NT2/D1 (cell line): ENCODE measurements at regions not wholly inside any gene's neighbourhood (a gene's known extent, or its start where the extent isn't known, plus 50 kb on each side); places are given as distances from the start of the nearest gene placed in this dataset.

Source experiments
- DNase-seq: peaks from one replicate; pipeline ENCODE4 v3.0.0-alpha.2; 2011; ENCODE audit warnings: low read depth, low spot score
- H3K27me3 ChIP-seq: 2 replicates; pipeline ENCODE4 v1.6.0; 2011; ENCODE audit warnings: mild to moderate bottlenecking; ENCODE audit not compliant: insufficient read length, insufficient read depth
- H3K36me3 ChIP-seq: 2 replicates; pipeline ENCODE4 v1.6.1; 2011; ENCODE audit warnings: mild to moderate bottlenecking, low read length, mixed read lengths; ENCODE audit not compliant: insufficient read depth, insufficient read length
- H3K4me1 ChIP-seq: 2 replicates; pipeline ENCODE4 v1.5.1; 2011; ENCODE audit not compliant: insufficient read depth, insufficient read length
- H3K4me3 ChIP-seq: 2 replicates; pipeline ENCODE4 v1.5.1; 2011; ENCODE audit warnings: low read depth; ENCODE audit not compliant: insufficient read length
- H3K9ac ChIP-seq: 2 replicates; pipeline ENCODE4 v1.6.0; 2011; ENCODE audit warnings: low read depth; ENCODE audit not compliant: insufficient read length
- H3K9me3 ChIP-seq: 2 replicates; pipeline ENCODE4 v1.5.1; 2011; ENCODE audit warnings: mild to moderate bottlenecking, low read length; ENCODE audit not compliant: insufficient read depth
- SUZ12 ChIP-seq: IDR thresholded peaks from 2 replicates; pipeline ENCODE4 v1.6.1; 2011; ENCODE audit not compliant: insufficient read length, insufficient read depth; ENCODE audit errors: extremely low read depth
- YY1 ChIP-seq: IDR thresholded peaks from 2 replicates; pipeline ENCODE4 v1.6.1; 2011; ENCODE audit not compliant: insufficient read length, insufficient read depth
- ZNF274 ChIP-seq: IDR thresholded peaks from 2 replicates; pipeline ENCODE4 v1.6.1; 2011; ENCODE audit warnings: mild to moderate bottlenecking, low read depth, low read length

DNA sequence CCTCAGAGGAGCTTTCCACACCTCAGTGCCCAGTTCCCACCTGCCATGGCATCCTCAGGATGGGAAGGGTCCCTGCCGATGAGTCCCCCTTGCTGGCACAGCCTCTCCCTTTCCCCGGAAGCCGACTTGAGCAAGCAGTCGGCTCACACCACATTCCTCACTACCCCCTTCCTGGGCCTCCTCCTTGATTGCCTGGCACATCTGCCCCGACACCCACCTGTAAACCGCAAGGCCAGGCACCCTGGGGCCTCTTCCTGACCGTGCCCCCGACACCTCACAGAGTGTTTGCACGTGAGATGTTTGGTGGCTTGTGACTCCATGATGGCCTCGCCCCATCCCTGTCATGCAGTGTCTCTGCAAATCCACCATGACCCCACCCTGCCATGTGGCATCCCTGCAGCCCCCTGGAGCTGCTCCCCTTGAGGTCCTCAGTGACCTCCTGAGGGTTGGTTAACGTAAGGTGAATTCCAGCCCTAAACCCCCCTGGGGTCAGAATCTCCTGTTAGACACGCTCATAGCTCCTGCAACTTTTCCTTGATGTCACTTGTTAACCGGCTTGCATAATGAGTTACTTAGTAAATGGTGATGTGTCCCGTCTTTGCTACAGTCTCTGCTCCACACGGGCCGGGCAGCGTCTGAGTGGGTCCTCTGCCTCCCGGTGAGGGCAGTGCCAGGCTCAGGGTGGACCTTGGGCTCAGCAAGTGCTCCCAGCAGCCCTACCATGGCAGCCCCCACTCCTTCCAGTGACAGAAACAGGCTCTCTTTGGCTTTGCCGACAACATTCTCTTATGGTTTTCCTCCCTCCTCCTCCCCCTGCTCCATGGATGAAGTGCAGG, 115.9 kb upstream of the FRMD1 start:
- no peaks in the 10 kb centered on the region for H3K36me3 ChIP-seq
- no peak overlapping the region for H3K4me3 ChIP-seq
- no peak for DNase-seq
- no peak for TF ChIP-seq YY1
- TF ChIP-seq ZNF274, result no peak
- no peak for TF ChIP-seq SUZ12
- no peaks in the 10 kb centered on the region for H3K9me3 ChIP-seq
- H3K9ac ChIP-seq, result no peak overlapping the region
- no peaks in the 10 kb centered on the region for H3K4me1 ChIP-seq
- H3K27me3 ChIP-seq, result no peaks in the 10 kb centered on the region

DNA sequence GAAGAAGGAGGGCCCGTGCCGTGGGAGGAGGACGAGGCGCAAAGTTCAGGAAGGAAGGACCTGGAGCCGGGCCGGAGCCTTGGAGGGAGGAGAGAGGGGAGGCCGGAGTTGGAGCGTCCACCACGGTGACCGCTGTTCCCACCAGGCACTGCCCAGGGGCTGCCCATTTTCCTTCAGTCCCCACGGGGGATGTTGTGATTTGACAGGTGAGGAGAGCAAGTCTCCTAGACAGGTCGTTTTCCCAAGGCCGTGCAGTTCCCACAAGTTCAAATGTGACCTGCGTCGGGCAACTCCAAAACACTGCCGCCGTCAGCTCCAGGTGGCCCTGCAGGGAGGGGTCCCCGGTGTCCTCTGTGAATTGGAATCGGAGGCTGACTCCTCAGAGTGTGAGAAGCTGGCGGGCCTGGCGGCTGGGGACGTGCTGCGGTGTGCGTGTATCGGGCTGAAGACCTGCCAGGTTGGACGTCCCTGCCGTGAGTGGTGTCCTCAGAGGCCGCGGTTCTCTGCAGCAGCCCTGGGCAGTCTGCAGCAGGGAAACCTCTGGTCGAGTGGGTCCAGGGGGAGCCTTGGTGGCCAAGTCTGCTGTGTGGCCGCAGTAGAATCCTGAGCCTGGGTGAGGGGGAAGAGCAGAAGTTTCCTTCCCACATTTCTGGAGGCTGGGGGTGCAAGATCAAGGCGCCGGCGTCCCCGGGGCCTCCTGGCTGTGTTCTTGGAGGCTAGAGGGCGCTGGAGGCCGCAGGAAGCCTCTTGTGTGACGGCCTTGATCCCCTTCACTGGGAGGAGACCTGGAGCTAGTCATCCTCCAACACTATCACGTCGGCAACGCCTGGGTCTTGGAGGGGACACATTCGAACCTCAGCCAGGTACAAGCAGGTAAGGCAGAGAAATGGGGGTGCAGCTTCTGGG, 115.1 kb upstream of the FRMD1 start:
- Histone ChIP-seq H3K27me3 (no peaks in the 10 kb centered on the region), H3K9me3 (no peaks in the 10 kb centered on the region), H3K4me1 (no peaks in the 10 kb centered on the region), H3K9ac (no peak overlapping the region), H3K36me3 (no peaks in the 10 kb centered on the region), H3K4me3 (no peak overlapping the region)
- TF ChIP-seq YY1 (no peak), ZNF274 (no peak), SUZ12 (no peak)
- no peak for DNase-seq

DNA sequence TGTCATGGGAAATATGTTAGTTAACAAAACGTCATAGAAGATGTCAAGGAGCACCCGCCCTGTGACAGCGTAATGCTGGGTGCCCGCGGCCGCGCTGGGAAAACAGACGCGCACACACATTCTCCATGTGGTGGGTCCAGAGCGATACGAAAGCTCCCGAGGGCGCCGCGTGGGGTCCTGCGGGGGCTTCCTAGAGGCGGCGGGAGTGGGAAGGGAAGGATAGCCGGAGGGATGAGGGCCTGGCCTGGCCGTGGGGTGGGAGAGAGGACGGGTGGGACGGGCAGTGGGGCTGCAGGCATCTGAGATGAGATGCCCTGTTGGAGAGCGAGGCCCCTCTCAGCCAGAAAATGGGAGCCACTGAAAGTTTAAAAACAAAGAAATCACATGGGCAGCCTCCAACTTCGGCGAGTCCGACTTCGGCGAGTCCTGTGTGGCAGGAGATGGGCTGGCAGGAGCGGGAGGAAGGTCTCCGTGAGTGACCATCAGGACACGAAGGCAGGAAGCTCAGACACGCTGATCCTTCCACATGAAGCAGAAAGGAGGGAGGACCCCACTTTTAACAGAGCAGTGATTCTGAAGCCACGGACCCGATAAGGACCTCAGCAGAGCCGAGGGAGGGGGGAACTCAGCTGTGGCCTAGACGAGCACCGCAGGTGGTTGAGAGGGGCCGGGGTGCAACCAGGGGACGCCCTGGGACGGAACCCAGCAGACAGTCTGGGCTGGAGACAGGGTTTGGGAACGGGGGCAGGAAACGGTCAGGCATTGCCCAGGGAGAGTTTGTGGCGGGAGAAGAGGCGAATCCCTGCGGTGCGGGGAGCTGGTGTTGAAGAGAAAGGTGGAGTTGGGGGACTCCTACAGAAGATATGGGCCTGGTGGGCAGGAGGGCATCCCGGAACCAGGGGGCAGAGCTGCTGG, 114.1 kb upstream of the FRMD1 start:
- no peak overlapping the region for H3K4me3 ChIP-seq
- H3K4me1 ChIP-seq, result no peaks in the 10 kb centered on the region
- DNase-seq, result no peak
- no peak overlapping the region for H3K9ac ChIP-seq
- H3K27me3 ChIP-seq, result no peaks in the 10 kb centered on the region
- TF ChIP-seq ZNF274 (no peak), YY1 (no peak), SUZ12 (no peak)
- H3K9me3 ChIP-seq, result no peaks in the 10 kb centered on the region
- no peaks in the 10 kb centered on the region for H3K36me3 ChIP-seq

DNA sequence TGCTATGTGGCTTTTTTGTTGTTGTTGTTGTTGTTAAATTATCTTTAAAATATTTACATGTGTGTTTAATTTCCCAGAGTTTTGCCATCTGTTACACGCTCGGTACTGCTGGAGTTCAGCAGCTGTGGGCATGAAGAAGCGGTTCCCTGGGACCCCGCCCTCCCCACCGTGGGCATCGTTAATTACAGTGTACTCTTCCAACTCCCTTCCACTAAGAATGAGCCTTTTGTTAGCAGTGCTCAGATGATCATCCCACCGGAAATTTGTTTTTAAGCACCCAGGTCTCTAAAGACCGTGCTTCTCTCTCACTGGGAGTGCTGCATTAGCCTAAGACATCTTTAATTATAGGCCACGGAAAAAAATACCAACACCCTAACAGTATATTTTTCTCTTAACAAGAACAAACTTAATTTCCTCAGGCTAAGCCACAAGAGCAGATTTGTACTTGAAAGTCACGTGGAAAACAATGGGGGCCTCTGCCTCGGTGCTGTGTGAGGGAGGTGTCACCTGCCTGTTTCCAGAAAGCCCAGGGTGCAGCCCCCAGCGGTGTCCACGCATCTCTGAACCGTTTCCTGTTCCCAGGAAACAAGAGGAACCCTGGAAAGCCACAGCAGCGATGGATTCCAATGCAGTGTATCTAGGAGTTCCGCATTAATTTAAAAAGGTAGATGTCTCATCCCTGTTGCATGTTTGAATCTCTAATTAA, 113.3 kb upstream of the FRMD1 start:
- TF ChIP-seq YY1 (no peak), SUZ12 (no peak), ZNF274 (no peak)
- no peak for DNase-seq

DNA sequence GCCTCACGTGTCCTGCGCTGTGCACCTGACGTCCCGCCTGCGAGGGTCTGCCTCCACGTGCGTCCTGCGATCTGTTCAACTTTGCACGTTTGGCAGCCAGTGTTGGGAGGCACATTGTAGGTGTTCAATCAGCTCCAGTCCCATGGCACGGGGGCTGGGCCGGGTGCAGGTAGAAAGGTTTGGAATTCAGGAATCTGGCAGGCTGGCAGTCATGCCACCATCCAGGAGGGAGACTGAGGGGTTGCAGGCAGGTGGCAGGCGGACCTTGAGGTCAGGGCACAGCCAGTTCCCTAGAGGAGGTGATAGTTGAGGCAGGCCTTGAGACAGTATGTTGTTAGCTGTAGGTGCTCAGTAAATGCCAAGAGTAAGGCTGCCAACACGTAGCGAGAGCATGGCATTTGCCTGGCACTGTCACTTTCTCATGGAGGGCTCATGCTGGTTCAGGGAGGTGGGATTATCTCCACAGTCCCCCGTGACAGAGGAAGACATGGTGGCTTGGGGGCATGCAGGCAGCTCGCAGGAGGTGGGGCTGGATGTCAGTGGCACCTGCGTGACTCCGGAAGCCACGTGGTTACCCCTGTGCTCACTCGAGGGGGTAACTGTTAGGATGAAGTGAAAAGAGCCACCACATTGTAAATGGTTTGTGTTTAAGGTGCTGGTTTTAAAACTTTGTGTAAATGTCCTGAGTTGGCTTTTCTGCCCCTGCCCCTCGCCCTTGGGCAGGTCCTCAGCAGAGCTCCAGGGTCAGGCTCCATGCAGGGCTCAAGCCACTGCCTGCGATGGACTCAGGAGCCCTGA, 111.8 kb upstream of the FRMD1 start:
- H3K27me3 ChIP-seq, result no peaks in the 10 kb centered on the region
- H3K4me1 ChIP-seq, result no peaks in the 10 kb centered on the region
- H3K4me3 ChIP-seq, result no peak overlapping the region
- DNase-seq, result no peak
- no peak for TF ChIP-seq YY1
- no peak for TF ChIP-seq SUZ12
- TF ChIP-seq ZNF274, result no peak
- no peaks in the 10 kb centered on the region for H3K36me3 ChIP-seq
- H3K9me3 ChIP-seq, result peaks cover 6% of the 10 kb centered on the region; the same call in 1 of the 2 replicates
- H3K9ac ChIP-seq, result no peak overlapping the region

More for the DNA sequence above, 113.3 kb upstream of the FRMD1 start:
- Histone ChIP-seq H3K36me3 (no peaks in the 10 kb centered on the region), H3K4me3 (no peak overlapping the region), H3K4me1 (no peaks in the 10 kb centered on the region), H3K9me3 (no peaks in the 10 kb centered on the region; the same call in 1 of the 2 replicates), H3K9ac (no peak overlapping the region), H3K27me3 (no peaks in the 10 kb centered on the region)

DNA sequence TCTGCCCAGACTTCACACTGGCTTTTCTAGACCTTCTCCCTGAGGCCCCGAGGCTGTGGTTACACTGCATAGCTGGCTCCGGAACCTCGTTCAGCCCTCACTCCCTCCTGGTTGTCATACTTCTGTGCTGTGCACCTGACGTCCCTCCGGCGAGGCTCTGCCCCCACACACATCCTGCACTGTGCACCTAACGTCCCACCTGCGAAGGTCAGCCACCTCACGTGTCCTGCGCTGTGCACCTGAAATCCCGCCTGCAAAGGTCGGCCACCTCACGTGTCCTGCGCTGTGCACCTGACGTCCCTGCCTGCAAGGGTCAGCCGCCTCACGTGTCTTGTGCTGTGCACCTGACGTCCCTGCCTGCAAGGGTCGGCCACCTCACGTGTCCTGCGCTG, 111.0 kb upstream of the FRMD1 start:
- no peaks in the 10 kb centered on the region for H3K4me1 ChIP-seq
- H3K9ac ChIP-seq, result no peak overlapping the region
- no peak overlapping the region for H3K4me3 ChIP-seq
- no peak for DNase-seq
- no peaks in the 10 kb centered on the region for H3K27me3 ChIP-seq
- no peaks in the 10 kb centered on the region for H3K36me3 ChIP-seq
- H3K9me3 ChIP-seq, result peaks cover 6% of the 10 kb centered on the region; the same call in 1 of the 2 replicates
- TF ChIP-seq ZNF274 (no peak), YY1 (no peak), SUZ12 (no peak)
